Breast epithelium (tissue), 3 donors: ENCODE measurements at regions not wholly inside any gene's neighbourhood (a gene's known extent, or its start where the extent isn't known, plus 50 kb on each side); places are given as distances from the start of the nearest gene placed in this dataset.

Source experiments
- POLR2A ChIP-seq: fragments of 450-650 bp; IDR thresholded peaks from one replicate; pipeline ENCODE4 v1.6.1; 2016; ENCODE audit warnings: antibody characterized with exemption, mild to moderate bottlenecking, moderate library complexity
- TF ChIP-seq, protein P1 (sequence below), 3 donors: fragments of 450-650 bp; IDR thresholded peaks; one replicate each; pipeline ENCODE4 v1.5.1; 2016 to 2017; ENCODE audit warnings: antibody characterized with exemption in 3 of 3, mild to moderate bottlenecking in 3 of 3, moderate library complexity in 3 of 3

DNA sequence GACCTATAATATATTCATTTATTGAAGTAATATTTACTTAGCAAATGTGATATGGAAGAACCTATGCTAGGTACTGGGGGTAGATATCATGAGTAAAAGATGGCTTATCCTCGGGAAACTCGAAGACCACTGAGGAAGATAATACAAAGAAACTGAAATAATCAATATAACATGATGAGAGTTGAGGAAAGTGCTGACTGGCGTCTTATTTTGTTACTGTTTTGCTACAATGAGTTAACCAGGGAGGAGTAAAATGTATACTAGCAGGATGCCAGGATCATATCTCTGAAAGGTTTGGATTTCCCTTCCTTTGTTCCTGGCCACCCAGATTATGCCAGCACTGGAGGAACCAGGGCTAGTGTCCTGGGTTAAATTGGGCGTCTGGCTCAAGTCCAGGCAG, 111.7 kb upstream of the SPATS2L start:
- no peak for TF ChIP-seq POLR2A
- TF ChIP-seq, protein P1, sequence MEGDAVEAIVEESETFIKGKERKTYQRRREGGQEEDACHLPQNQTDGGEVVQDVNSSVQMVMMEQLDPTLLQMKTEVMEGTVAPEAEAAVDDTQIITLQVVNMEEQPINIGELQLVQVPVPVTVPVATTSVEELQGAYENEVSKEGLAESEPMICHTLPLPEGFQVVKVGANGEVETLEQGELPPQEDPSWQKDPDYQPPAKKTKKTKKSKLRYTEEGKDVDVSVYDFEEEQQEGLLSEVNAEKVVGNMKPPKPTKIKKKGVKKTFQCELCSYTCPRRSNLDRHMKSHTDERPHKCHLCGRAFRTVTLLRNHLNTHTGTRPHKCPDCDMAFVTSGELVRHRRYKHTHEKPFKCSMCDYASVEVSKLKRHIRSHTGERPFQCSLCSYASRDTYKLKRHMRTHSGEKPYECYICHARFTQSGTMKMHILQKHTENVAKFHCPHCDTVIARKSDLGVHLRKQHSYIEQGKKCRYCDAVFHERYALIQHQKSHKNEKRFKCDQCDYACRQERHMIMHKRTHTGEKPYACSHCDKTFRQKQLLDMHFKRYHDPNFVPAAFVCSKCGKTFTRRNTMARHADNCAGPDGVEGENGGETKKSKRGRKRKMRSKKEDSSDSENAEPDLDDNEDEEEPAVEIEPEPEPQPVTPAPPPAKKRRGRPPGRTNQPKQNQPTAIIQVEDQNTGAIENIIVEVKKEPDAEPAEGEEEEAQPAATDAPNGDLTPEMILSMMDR (IDR thresholded peaks at IDR 0.05): no peak
